ENCODE measurements at regions not wholly inside any gene's neighbourhood (a gene's known extent, or its start where the extent isn't known, plus 50 kb on each side); places are given as distances from the start of the nearest gene placed in this dataset.

DNA sequence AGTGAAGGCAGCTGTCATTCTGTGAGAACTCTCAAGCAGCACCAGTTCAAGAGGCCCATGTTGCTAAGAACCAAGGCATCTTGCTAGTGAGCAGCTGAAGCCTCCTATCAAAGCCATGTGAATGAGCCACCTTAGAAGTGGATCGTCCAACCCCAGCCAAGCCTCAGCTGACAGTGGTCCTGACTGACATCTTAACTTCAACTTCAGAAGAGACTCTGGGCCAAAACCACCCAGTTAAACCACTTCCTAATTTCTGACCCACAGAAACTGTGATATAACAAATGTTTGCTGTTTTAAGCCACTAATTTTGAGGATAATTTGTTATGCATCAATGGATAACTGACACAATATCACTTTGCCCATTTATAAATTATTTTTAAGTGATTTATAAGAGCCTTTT is 256.0 kb downstream of the RPAP3 start (continued):
- no peak for TF ChIP-seq ZNF558 (tag by site-specific recombination; IDR thresholded peaks at IDR 0.05)

DNA sequence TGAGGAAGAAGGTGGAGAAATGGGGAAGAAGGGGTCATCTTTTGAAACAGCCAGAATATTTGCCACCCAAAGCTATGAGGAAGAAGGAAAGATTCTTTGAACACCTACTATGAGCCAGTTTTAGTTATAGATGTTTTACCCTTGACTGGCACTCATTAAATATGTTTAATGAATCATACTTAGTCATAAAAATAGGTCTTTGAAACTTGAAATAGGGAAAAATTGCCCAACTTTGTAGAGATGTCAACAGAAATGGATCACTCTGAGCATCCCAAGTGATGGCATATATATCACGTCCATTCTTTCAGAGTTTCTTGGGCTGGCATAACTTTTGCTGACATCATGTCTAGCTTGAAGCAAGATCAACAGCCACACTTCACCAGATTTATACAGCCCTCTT is 263.5 kb downstream of the RPAP3 start:
- H3K4me3 ChIP-seq (ENCODE audit: low read depth, low read length), result no peak overlapping the region
- H3K4me1 ChIP-seq (ENCODE audit: control insufficient read depth, insufficient read depth, low read length), result 0 out of 2 replicates have a peak, but pooled peaks cover 2% of the 10 kb centered on the region
- POLR2A ChIA-PET, result no interaction called here
- no peaks in the 10 kb centered on the region for H3K36me3 ChIP-seq (ENCODE audit: control insufficient read depth in 2 of 2, insufficient read depth in 1 of 2, low read length in 2 of 2)
- TF ChIP-seq, protein P1, sequence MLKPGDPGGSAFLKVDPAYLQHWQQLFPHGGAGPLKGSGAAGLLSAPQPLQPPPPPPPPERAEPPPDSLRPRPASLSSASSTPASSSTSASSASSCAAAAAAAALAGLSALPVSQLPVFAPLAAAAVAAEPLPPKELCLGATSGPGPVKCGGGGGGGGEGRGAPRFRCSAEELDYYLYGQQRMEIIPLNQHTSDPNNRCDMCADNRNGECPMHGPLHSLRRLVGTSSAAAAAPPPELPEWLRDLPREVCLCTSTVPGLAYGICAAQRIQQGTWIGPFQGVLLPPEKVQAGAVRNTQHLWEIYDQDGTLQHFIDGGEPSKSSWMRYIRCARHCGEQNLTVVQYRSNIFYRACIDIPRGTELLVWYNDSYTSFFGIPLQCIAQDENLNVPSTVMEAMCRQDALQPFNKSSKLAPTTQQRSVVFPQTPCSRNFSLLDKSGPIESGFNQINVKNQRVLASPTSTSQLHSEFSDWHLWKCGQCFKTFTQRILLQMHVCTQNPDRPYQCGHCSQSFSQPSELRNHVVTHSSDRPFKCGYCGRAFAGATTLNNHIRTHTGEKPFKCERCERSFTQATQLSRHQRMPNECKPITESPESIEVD (tag by site-specific recombination; IDR thresholded peaks at IDR 0.05), result no peak
- TF ChIP-seq, protein P2, sequence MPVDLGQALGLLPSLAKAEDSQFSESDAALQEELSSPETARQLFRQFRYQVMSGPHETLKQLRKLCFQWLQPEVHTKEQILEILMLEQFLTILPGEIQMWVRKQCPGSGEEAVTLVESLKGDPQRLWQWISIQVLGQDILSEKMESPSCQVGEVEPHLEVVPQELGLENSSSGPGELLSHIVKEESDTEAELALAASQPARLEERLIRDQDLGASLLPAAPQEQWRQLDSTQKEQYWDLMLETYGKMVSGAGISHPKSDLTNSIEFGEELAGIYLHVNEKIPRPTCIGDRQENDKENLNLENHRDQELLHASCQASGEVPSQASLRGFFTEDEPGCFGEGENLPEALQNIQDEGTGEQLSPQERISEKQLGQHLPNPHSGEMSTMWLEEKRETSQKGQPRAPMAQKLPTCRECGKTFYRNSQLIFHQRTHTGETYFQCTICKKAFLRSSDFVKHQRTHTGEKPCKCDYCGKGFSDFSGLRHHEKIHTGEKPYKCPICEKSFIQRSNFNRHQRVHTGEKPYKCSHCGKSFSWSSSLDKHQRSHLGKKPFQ (tag by site-specific recombination; IDR thresholded peaks at IDR 0.05), result no peak
- no peak for TF ChIP-seq ZEB2 (tag by site-specific recombination; IDR thresholded peaks at IDR 0.05)
- TF ChIP-seq ZBTB17 (tag by site-specific recombination; IDR thresholded peaks at IDR 0.05), result no peak
- no peak for TF ChIP-seq REPIN1 (tag by site-specific recombination; IDR thresholded peaks at IDR 0.05; ENCODE audit: low read depth)
- TF ChIP-seq SCRT1 (tag by site-specific recombination; IDR thresholded peaks at IDR 0.05; ENCODE audit: borderline replicate concordance), result no peak
- no peak for TF ChIP-seq GLI4 (tag by site-specific recombination; IDR thresholded peaks at IDR 0.05)
- TF ChIP-seq, protein P3, sequence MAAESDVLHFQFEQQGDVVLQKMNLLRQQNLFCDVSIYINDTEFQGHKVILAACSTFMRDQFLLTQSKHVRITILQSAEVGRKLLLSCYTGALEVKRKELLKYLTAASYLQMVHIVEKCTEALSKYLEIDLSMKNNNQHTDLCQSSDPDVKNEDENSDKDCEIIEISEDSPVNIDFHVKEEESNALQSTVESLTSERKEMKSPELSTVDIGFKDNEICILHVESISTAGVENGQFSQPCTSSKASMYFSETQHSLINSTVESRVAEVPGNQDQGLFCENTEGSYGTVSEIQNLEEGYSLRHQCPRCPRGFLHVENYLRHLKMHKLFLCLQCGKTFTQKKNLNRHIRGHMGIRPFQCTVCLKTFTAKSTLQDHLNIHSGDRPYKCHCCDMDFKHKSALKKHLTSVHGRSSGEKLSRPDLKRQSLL (tag by site-specific recombination; IDR thresholded peaks at IDR 0.05), result no peak
- TF ChIP-seq, protein P4, sequence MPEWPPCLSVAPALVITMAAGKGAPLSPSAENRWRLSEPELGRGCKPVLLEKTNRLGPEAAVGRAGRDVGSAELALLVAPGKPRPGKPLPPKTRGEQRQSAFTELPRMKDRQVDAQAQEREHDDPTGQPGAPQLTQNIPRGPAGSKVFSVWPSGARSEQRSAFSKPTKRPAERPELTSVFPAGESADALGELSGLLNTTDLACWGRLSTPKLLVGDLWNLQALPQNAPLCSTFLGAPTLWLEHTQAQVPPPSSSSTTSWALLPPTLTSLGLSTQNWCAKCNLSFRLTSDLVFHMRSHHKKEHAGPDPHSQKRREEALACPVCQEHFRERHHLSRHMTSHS (tag by site-specific recombination; IDR thresholded peaks at IDR 0.05), result no peak
- TF ChIP-seq ZNF660 (tag by site-specific recombination; IDR thresholded peaks at IDR 0.05), result no peak
- TF ChIP-seq SP7 (tag by site-specific recombination; IDR thresholded peaks at IDR 0.05), result no peak
- TF ChIP-seq YY1 (tag by site-specific recombination; IDR thresholded peaks at IDR 0.05), result no peak
- no peak for TF ChIP-seq ZNF155 (tag by site-specific recombination; IDR thresholded peaks at IDR 0.05)
- no peak for TF ChIP-seq ZNF791 (tag by site-specific recombination; IDR thresholded peaks at IDR 0.05)
- TF ChIP-seq ZNF133 (tag by site-specific recombination; IDR thresholded peaks at IDR 0.05), result no peak
- TF ChIP-seq, protein P5, sequence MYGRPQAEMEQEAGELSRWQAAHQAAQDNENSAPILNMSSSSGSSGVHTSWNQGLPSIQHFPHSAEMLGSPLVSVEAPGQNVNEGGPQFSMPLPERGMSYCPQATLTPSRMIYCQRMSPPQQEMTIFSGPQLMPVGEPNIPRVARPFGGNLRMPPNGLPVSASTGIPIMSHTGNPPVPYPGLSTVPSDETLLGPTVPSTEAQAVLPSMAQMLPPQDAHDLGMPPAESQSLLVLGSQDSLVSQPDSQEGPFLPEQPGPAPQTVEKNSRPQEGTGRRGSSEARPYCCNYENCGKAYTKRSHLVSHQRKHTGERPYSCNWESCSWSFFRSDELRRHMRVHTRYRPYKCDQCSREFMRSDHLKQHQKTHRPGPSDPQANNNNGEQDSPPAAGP (tag by site-specific recombination; IDR thresholded peaks at IDR 0.05), result no peak
- no peak for TF ChIP-seq ZNF501 (tag by site-specific recombination; IDR thresholded peaks at IDR 0.05)
- no peak for TF ChIP-seq ZNF335 (tag by site-specific recombination; conservative IDR thresholded peaks at IDR 0.05)
- H3K27ac ChIP-seq (ENCODE audit: extremely low read depth, low read depth, low read length), result no peak overlapping the region
- H3K9me3 ChIP-seq (ENCODE audit: control insufficient read depth, insufficient read depth, low read depth, low read length), result peaks cover 2% of the 10 kb centered on the region; the same call in 1 of the 2 replicates
- CTCF ChIA-PET, result no interaction called here
